Thyroid gland (tissue), 4 donors: ENCODE measurements at regions not wholly inside any gene's neighbourhood (a gene's known extent, or its start where the extent isn't known, plus 50 kb on each side); places are given as distances from the start of the nearest gene placed in this dataset.

ENCODE experiments used
- DNase-seq, 2 donors: peaks; one replicate each; pipeline ENCODE4 v3.0.0-alpha.2; 2019
- H3K27ac ChIP-seq, 3 donors: fragments of 200-600 bp; sonication (generic); 1 replicate in 2 of 3; 2 replicates in 1 of 3; pipeline ENCODE4 v1.5.1; 2016 to 2019; ENCODE audit warnings: mild to moderate bottlenecking in 1 of 3, moderate library complexity in 1 of 3
- H3K27me3 ChIP-seq: fragments of 200-600 bp; sonication (generic); one replicate; pipeline ENCODE4 v1.5.1; 2019
- H3K36me3 ChIP-seq, 2 donors: fragments of 200-600 bp; sonication (generic); one replicate each; pipeline ENCODE4 v1.5.1; 2016 to 2019
- H3K4me1 ChIP-seq, 2 donors: fragments of 200-600 bp; sonication (generic); one replicate each; pipeline ENCODE4 v1.5.1; 2017 to 2019
- H3K4me3 ChIP-seq, 3 donors: fragments of 200-600 bp; sonication (generic); replicated peaks in 1 of 3; 1 replicate in 2 of 3; 2 replicates in 1 of 3; pipeline ENCODE4 v1.5.1; 2016; ENCODE audit warnings: mild to moderate bottlenecking in 1 of 3
- H3K9me3 ChIP-seq: fragments of 200-600 bp; sonication (generic); one replicate; pipeline ENCODE4 v1.5.1; 2017
- CTCF ChIP-seq, 6 experiments: fragments of 200-600 bp in 3 of 6; fragments of 450-650 bp in 3 of 6; sonication (generic) in 3 of 6; IDR thresholded peaks; one replicate each; pipeline ENCODE4 v1.5.1; 2016 to 2019; ENCODE audit warnings: antibody characterized with exemption in 6 of 6, mild to moderate bottlenecking in 2 of 6, inconsistent platforms in 1 of 6, moderate library complexity in 1 of 6
- POLR2A ChIP-seq, 2 donors: fragments of 450-650 bp; IDR thresholded peaks; one replicate each; pipeline ENCODE4 v1.6.1; 2017; ENCODE audit warnings: antibody characterized with exemption in 2 of 2, mild to moderate bottlenecking in 2 of 2, moderate library complexity in 1 of 2
- WGBS, 2 donors: methylation state at CpG; one replicate each; pipeline ENCODE4 v1.1.5; 2017; 5-methylcytosine and 5-hydroxymethylcytosine counted together
- intact Hi-C: fragments of 100-400 bp; cut with DNase I; formaldehyde crosslinking; loops from one replicate; pipeline ENCODE4 v1.15.1; 2023

GRCh38 chr2:107323946-107324565 lies 438.1 kb upstream of the ST6GAL2 start:
- H3K9me3 ChIP-seq = no peaks in the 10 kb centered on the region
- intact Hi-C loops = no loop called here
- no peak for TF ChIP-seq CTCF (IDR thresholded peaks at IDR 0.05)
- H3K4me3 ChIP-seq = no peak overlapping the region
- no peak overlapping the region for H3K27ac ChIP-seq
- no peak for DNase-seq
- H3K36me3 ChIP-seq = no peaks in the 10 kb centered on the region
- 79 to 80% methylated on average over 8 of the region's 8 CpGs for WGBS, 2 donors
- no peaks in the 10 kb centered on the region for H3K27me3 ChIP-seq
- peaks cover 6 to 13% of the 10 kb centered on the region in 2 donors for H3K4me1 ChIP-seq

- intact Hi-C loops = no loop called here
- Histone ChIP-seq H3K4me3 (no peak overlapping the region), H3K36me3 (no peaks in the 10 kb centered on the region), H3K27ac (peak overlapping the region; percentile 53 to 78 (median 59)), H3K9me3 (no peaks in the 10 kb centered on the region), H3K4me1 (peaks cover 6 to 13% of the 10 kb centered on the region in 2 donors), H3K27me3 (no peaks in the 10 kb centered on the region)
- DNase-seq = peak; percentile 26 to 39
- WGBS, 2 donors = 44 to 57% methylated on average over 4 of the region's 4 CpGs
- TF ChIP-seq CTCF (IDR thresholded peaks at IDR 0.05) = no peak
- no peak for TF ChIP-seq POLR2A (IDR thresholded peaks at IDR 0.05)
Measured at GRCh38 chr2:107325981-107326786, 440.2 kb upstream of the ST6GAL2 start.

GRCh38 chr2:107334306-107334705 lies 448.3 kb upstream of the ST6GAL2 start:
- Histone ChIP-seq H3K36me3 (no peaks in the 10 kb centered on the region), H3K4me1 (peaks cover 10 to 11% of the 10 kb centered on the region in 2 donors), H3K9me3 (no peaks in the 10 kb centered on the region), H3K4me3 (no peak overlapping the region), H3K27me3 (no peaks in the 10 kb centered on the region), H3K27ac (no peak overlapping the region)
- intact Hi-C loops = no loop called here
- 75 to 88% methylated on average over 2 of the region's 2 CpGs for WGBS, 2 donors
- TF ChIP-seq CTCF (IDR thresholded peaks at IDR 0.05) (no peak), POLR2A (IDR thresholded peaks at IDR 0.05) (no peak)
- DNase-seq = no peak

- Histone ChIP-seq H3K27ac (peak overlapping the region in 1 of 3 donors; percentile 20), H3K27me3 (no peaks in the 10 kb centered on the region), H3K4me1 (peaks cover 10 to 11% of the 10 kb centered on the region in 2 donors), H3K36me3 (no peaks in the 10 kb centered on the region), H3K4me3 (no peak overlapping the region), H3K9me3 (no peaks in the 10 kb centered on the region)
- TF ChIP-seq POLR2A (IDR thresholded peaks at IDR 0.05) (no peak), CTCF (IDR thresholded peaks at IDR 0.05) (no peak)
- intact Hi-C loops = no loop called here
- 36 to 54% methylated on average over 2 of the region's 2 CpGs for WGBS, 2 donors
- no peak for DNase-seq
Measured at GRCh38 chr2:107336526-107336925, 450.6 kb upstream of the ST6GAL2 start.
